Uterus (tissue), 3 donors: ENCODE measurements at regions not wholly inside any gene's neighbourhood (a gene's known extent, or its start where the extent isn't known, plus 50 kb on each side); places are given as distances from the start of the nearest gene placed in this dataset.

Experiments used
- DNase-seq, 2 donors: peaks; one replicate each; pipeline ENCODE4 v3.0.0-alpha.2; 2019 to 2020
- H3K27ac ChIP-seq, 2 donors: fragments of 200-600 bp; sonication (generic); 1 replicate in 1 of 2; 2 replicates in 1 of 2; pipeline ENCODE4 v1.5.1; 2016 to 2018
- H3K27me3 ChIP-seq, 2 donors: fragments of 200-600 bp; sonication (generic); one replicate each; pipeline ENCODE4 v1.5.1; 2018 to 2019; ENCODE audit warnings: control low read depth in 1 of 2
- H3K36me3 ChIP-seq, 2 donors: fragments of 200-600 bp; sonication (generic); one replicate each; pipeline ENCODE4 v1.5.1; 2019; ENCODE audit warnings: control low read depth in 1 of 2
- H3K4me1 ChIP-seq, 2 donors: fragments of 200-600 bp; sonication (generic); one replicate each; pipeline ENCODE4 v1.5.1; 2018 to 2019; ENCODE audit warnings: control low read depth in 1 of 2
- H3K4me3 ChIP-seq, 2 donors: fragments of 200-600 bp; sonication (generic); 1 replicate in 1 of 2; 2 replicates in 1 of 2; pipeline ENCODE4 v1.5.1; 2018 to 2019; ENCODE audit warnings: mild to moderate bottlenecking in 1 of 2
- H3K9me3 ChIP-seq, 2 donors: fragments of 200-600 bp; sonication (generic); one replicate each; pipeline ENCODE4 v1.5.1; 2019; ENCODE audit warnings: control low read depth in 1 of 2
- CTCF ChIP-seq, 4 experiments: fragments of 200-600 bp in 2 of 4; fragments of 450-650 bp in 2 of 4; sonication (generic) in 2 of 4; IDR thresholded peaks; one replicate each; pipeline ENCODE4 v1.5.1; 2016 to 2019; ENCODE audit warnings: antibody characterized with exemption in 4 of 4, mild to moderate bottlenecking in 2 of 4, moderate library complexity in 1 of 4
- POLR2A ChIP-seq, 2 donors: fragments of 450-650 bp; IDR thresholded peaks; one replicate each; pipeline ENCODE4 v1.6.1; 2016; ENCODE audit warnings: antibody characterized with exemption in 2 of 2, mild to moderate bottlenecking in 1 of 2, moderate library complexity in 1 of 2
- intact Hi-C: fragments of 100-400 bp; cut with DNase I; formaldehyde crosslinking; loops from one replicate; pipeline ENCODE4 v1.15.1; 2023; ENCODE audit warnings: low total_unique reads
- donor health status: DM: yes; HTN: yes; CAD: no.

- no peaks in the 10 kb centered on the region for H3K27me3 ChIP-seq
- no peaks in the 10 kb centered on the region for H3K36me3 ChIP-seq
- H3K4me1 ChIP-seq, result no peaks in the 10 kb centered on the region
- DNase-seq, result no peak
- H3K4me3 ChIP-seq, result no peak overlapping the region
- H3K27ac ChIP-seq, result no peak overlapping the region
- H3K9me3 ChIP-seq, result no peaks in the 10 kb centered on the region
- TF ChIP-seq CTCF (IDR thresholded peaks at IDR 0.05), result no peak
- TF ChIP-seq POLR2A (IDR thresholded peaks at IDR 0.05), result no peak
- intact Hi-C loops, result no loop called here
Measured at GRCh38 chr5:6856653-6857052, 143.4 kb downstream of the TENT4A start.

GRCh38 chr5:6858419-6858818 is 145.2 kb downstream of the TENT4A start:
- no peak for DNase-seq
- no peak overlapping the region for H3K27ac ChIP-seq
- no peaks in the 10 kb centered on the region for H3K4me1 ChIP-seq
- no peaks in the 10 kb centered on the region for H3K27me3 ChIP-seq
- H3K9me3 ChIP-seq, result no peaks in the 10 kb centered on the region
- no peaks in the 10 kb centered on the region for H3K36me3 ChIP-seq
- H3K4me3 ChIP-seq, result no peak overlapping the region
- TF ChIP-seq CTCF (IDR thresholded peaks at IDR 0.05), result no peak
- no peak for TF ChIP-seq POLR2A (IDR thresholded peaks at IDR 0.05)
- intact Hi-C loops, result no loop called here

GRCh38 chr5:6859023-6859422 is 145.8 kb downstream of the TENT4A start:
- TF ChIP-seq CTCF (IDR thresholded peaks at IDR 0.05), result no peak
- TF ChIP-seq POLR2A (IDR thresholded peaks at IDR 0.05), result no peak
- Histone ChIP-seq H3K36me3 (no peaks in the 10 kb centered on the region), H3K9me3 (no peaks in the 10 kb centered on the region), H3K4me1 (no peaks in the 10 kb centered on the region), H3K4me3 (no peak overlapping the region), H3K27ac (no peak overlapping the region), H3K27me3 (no peaks in the 10 kb centered on the region)
- no peak for DNase-seq
- intact Hi-C loops, result no loop called here

GRCh38 chr5:6859951-6860638 is 146.9 kb downstream of the TENT4A start:
- H3K9me3 ChIP-seq, result no peaks in the 10 kb centered on the region
- no peaks in the 10 kb centered on the region for H3K36me3 ChIP-seq
- H3K27me3 ChIP-seq, result no peaks in the 10 kb centered on the region
- intact Hi-C loops, result no loop called here
- H3K27ac ChIP-seq, result no peak overlapping the region
- H3K4me1 ChIP-seq, result no peaks in the 10 kb centered on the region
- H3K4me3 ChIP-seq, result no peak overlapping the region
- no peak for DNase-seq
- no peak for TF ChIP-seq CTCF (IDR thresholded peaks at IDR 0.05)
- no peak for TF ChIP-seq POLR2A (IDR thresholded peaks at IDR 0.05)

GRCh38 chr5:6861036-6861435 is 147.8 kb downstream of the TENT4A start:
- no peaks in the 10 kb centered on the region for H3K36me3 ChIP-seq
- H3K4me3 ChIP-seq, result no peak overlapping the region
- no peaks in the 10 kb centered on the region for H3K4me1 ChIP-seq
- no peaks in the 10 kb centered on the region for H3K9me3 ChIP-seq
- no peaks in the 10 kb centered on the region for H3K27me3 ChIP-seq
- H3K27ac ChIP-seq, result no peak overlapping the region
- intact Hi-C loops, result no loop called here
- TF ChIP-seq POLR2A (IDR thresholded peaks at IDR 0.05), result no peak
- TF ChIP-seq CTCF (IDR thresholded peaks at IDR 0.05), result no peak
- DNase-seq, result no peak
